OCI-LY3 (cell line): ENCODE measurements at regions not wholly inside any gene's neighbourhood (a gene's known extent, or its start where the extent isn't known, plus 50 kb on each side); places are given as distances from the start of the nearest gene placed in this dataset.
A peak's percentile ranks its signal among the peaks of the same experiment; 100 is the strongest.

Source experiments
- H2AFZ ChIP-seq: fragments of 200-600, 300-600 bp; shearing (Covaris generic); 2 replicates; pipeline ENCODE4 v1.6.0; 2014; ENCODE audit warnings: antibody characterized with exemption, low read depth, low read length
- H3K27ac ChIP-seq: fragments of 200-600, 300-600 bp; sonication (generic); 2 replicates; pipeline ENCODE4 v1.5.1; 2014; ENCODE audit warnings: mild to moderate bottlenecking, low read length, moderate library complexity, mixed read lengths
- H3K27me3 ChIP-seq: fragments of 200-600, 300-600 bp; sonication (generic); 2 replicates; pipeline ENCODE4 v1.6.1; 2014; ENCODE audit warnings: low read depth, low read length, mixed read lengths
- H3K36me3 ChIP-seq: fragments of 200-600, 300-600 bp; sonication (generic); replicated peaks from 2 replicates; pipeline ENCODE3; 2014; ENCODE audit warnings: low read depth, low read length, mixed read lengths
- H3K4me1 ChIP-seq: fragments of 300-600, 200-600 bp; sonication (generic); 2 replicates; pipeline ENCODE4 v1.6.1; 2014; ENCODE audit warnings: low read length, mixed read lengths
- H3K4me2 ChIP-seq: fragments of 200-600, 300-600 bp; sonication (generic); 2 replicates; pipeline ENCODE4 v1.6.1; 2014; ENCODE audit warnings: low read length, mixed read lengths
- H3K4me3 ChIP-seq: fragments of 300-600, 200-600 bp; sonication (generic); 2 replicates; pipeline ENCODE4 v1.5.1; 2014; ENCODE audit warnings: antibody characterized with exemption, mild to moderate bottlenecking, low read length, moderate library complexity
- H3K79me2 ChIP-seq: fragments of 300-600, 200-600 bp; shearing (Covaris generic); 2 replicates; pipeline ENCODE4 v1.6.1; 2014; ENCODE audit warnings: mild to moderate bottlenecking, low read length, mixed read lengths
- H3K9ac ChIP-seq: fragments of 300-600, 200-600 bp; shearing (Covaris generic); 2 replicates; pipeline ENCODE4 v1.6.0; 2014; ENCODE audit warnings: mild to moderate bottlenecking, low read length, moderate library complexity
- H3K9me3 ChIP-seq: fragments of 200-600, 300-600 bp; shearing (Covaris generic); 2 replicates; pipeline ENCODE4 v1.6.1; 2014; ENCODE audit warnings: low read length, mixed read lengths; ENCODE audit not compliant: insufficient read depth
- H4K20me1 ChIP-seq: fragments of 200-600, 300-600 bp; sonication (generic); 2 replicates; pipeline ENCODE4 v1.6.1; 2016; ENCODE audit warnings: low read length, mixed read lengths; ENCODE audit not compliant: insufficient read depth
- CTCF ChIP-seq: fragments of 200-600, 300-600 bp; sonication (generic); IDR thresholded peaks from 2 replicates; pipeline ENCODE4 v1.5.1; 2014; ENCODE audit warnings: antibody characterized with exemption, low read length, low read depth
- EZH2phosphoT487 ChIP-seq: fragments of 200-600 bp; shearing (Covaris generic); IDR thresholded peaks from 2 replicates; pipeline ENCODE4 v1.6.1; 2018; ENCODE audit warnings: antibody characterized with exemption, mixed run types, low read depth

GRCh38 chr9:106752581-106752980 is 110.4 kb upstream of the ZNF462 start:
- Histone ChIP-seq H3K9ac (no peak overlapping the region), H4K20me1 (no peaks in the 10 kb centered on the region), H3K27ac (peak overlapping the region; percentile 65), H2AFZ (no peak overlapping the region), H3K79me2 (no peaks in the 10 kb centered on the region), H3K27me3 (0 out of 2 replicates have a peak, but pooled peaks cover 3% of the 10 kb centered on the region), H3K36me3 (no peaks in the 10 kb centered on the region), H3K4me3 (no peak overlapping the region), H3K9me3 (no peaks in the 10 kb centered on the region), H3K4me2 (peak overlapping the region; percentile 43), H3K4me1 (peaks cover 23% of the 10 kb centered on the region)
- no peak for TF ChIP-seq EZH2phosphoT487
- no peak for TF ChIP-seq CTCF

GRCh38 chr9:106753155-106753671 is 109.8 kb upstream of the ZNF462 start:
- H3K4me2 ChIP-seq = peak overlapping the region; percentile 43
- H3K9me3 ChIP-seq = no peaks in the 10 kb centered on the region
- H3K9ac ChIP-seq = no peak overlapping the region
- no peak overlapping the region for H2AFZ ChIP-seq
- H3K79me2 ChIP-seq = no peaks in the 10 kb centered on the region
- 0 out of 2 replicates have a peak, but pooled peaks cover 3% of the 10 kb centered on the region for H3K27me3 ChIP-seq
- peaks cover 23% of the 10 kb centered on the region for H3K4me1 ChIP-seq
- peak overlapping the region; percentile 65 for H3K27ac ChIP-seq
- H3K4me3 ChIP-seq = peak overlapping the region; percentile 7; the same call in 1 of the 2 replicates
- TF ChIP-seq CTCF (no peak), EZH2phosphoT487 (no peak)
- no peaks in the 10 kb centered on the region for H3K36me3 ChIP-seq
- H4K20me1 ChIP-seq = no peaks in the 10 kb centered on the region

- Histone ChIP-seq H3K4me2 (no peak overlapping the region), H4K20me1 (no peaks in the 10 kb centered on the region), H3K9ac (no peak overlapping the region), H3K27me3 (no peaks in the 10 kb centered on the region), H3K4me1 (peaks cover 23% of the 10 kb centered on the region), H2AFZ (no peak overlapping the region), H3K9me3 (no peaks in the 10 kb centered on the region), H3K79me2 (no peaks in the 10 kb centered on the region), H3K4me3 (no peak overlapping the region), H3K36me3 (no peaks in the 10 kb centered on the region), H3K27ac (no peak overlapping the region)
- TF ChIP-seq EZH2phosphoT487 (no peak), CTCF (no peak)
Measured at GRCh38 chr9:106755736-106756135, 107.2 kb upstream of the ZNF462 start.

- no peak overlapping the region for H3K4me2 ChIP-seq
Measured at GRCh38 chr9:106757514-106757913, 105.5 kb upstream of the ZNF462 start.

More at GRCh38 chr9:106757514-106757913, 105.5 kb upstream of the ZNF462 start:
- Histone ChIP-seq H3K4me3 (no peak overlapping the region), H3K9me3 (no peaks in the 10 kb centered on the region), H3K4me1 (peaks cover 22% of the 10 kb centered on the region), H3K9ac (no peak overlapping the region), H3K27ac (no peak overlapping the region), H3K79me2 (no peaks in the 10 kb centered on the region), H3K36me3 (no peaks in the 10 kb centered on the region), H2AFZ (no peak overlapping the region), H4K20me1 (no peaks in the 10 kb centered on the region), H3K27me3 (no peaks in the 10 kb centered on the region)
- no peak for TF ChIP-seq EZH2phosphoT487
- TF ChIP-seq CTCF = no peak
